ENCODE measurements at regions not wholly inside any gene's neighbourhood (a gene's known extent, or its start where the extent isn't known, plus 50 kb on each side); places are given as distances from the start of the nearest gene placed in this dataset.
"Not testable (repeated sequence)": the region's sequence is repeated elsewhere in the genome, so short reads cannot be mapped to it uniquely, and the experiment has no call there.

GRCh38 chr5:96114736-96115135 is 153.1 kb upstream of the ELL2 start:
- H3K4me3 ChIP-seq (ENCODE audit: low read depth, low read length): no peak overlapping the region
- TF ChIP-seq CTCF (IDR thresholded peaks at IDR 0.05; ENCODE audit: insufficient read depth, low read depth, low read length, missing control alignments): no peak
- no peak for DNase-seq (ENCODE audit: low read depth)

- DNase-seq (ENCODE audit: low read depth): no peak
- no peak for TF ChIP-seq CTCF (IDR thresholded peaks at IDR 0.05; ENCODE audit: insufficient read depth, low read depth, low read length, missing control alignments)
- no peak overlapping the region for H3K4me3 ChIP-seq (ENCODE audit: low read depth, low read length)
Measured at GRCh38 chr5:96113170-96113939, 151.7 kb upstream of the ELL2 start.

- no peak overlapping the region for H3K4me3 ChIP-seq (ENCODE audit: low read depth, low read length)
- DNase-seq (ENCODE audit: low read depth): no peak
- no peak for TF ChIP-seq CTCF (IDR thresholded peaks at IDR 0.05; ENCODE audit: insufficient read depth, low read depth, low read length, missing control alignments)
Measured at GRCh38 chr5:96112703-96113102, 151.1 kb upstream of the ELL2 start.

- no peak for DNase-seq (ENCODE audit: low read depth)
- H3K4me3 ChIP-seq (ENCODE audit: low read depth, low read length): no peak overlapping the region
- no peak for TF ChIP-seq CTCF (IDR thresholded peaks at IDR 0.05; ENCODE audit: insufficient read depth, low read depth, low read length, missing control alignments)
Measured at GRCh38 chr5:96112123-96112670, 150.5 kb upstream of the ELL2 start.

- no peak overlapping the region for H3K4me3 ChIP-seq (ENCODE audit: low read depth, low read length)
- TF ChIP-seq CTCF (IDR thresholded peaks at IDR 0.05; ENCODE audit: insufficient read depth, low read depth, low read length, missing control alignments): no peak
- no peak for DNase-seq (ENCODE audit: low read depth)
Measured at GRCh38 chr5:96111080-96111756, 149.6 kb upstream of the ELL2 start.

GRCh38 chr5:96110300-96110699 is 148.6 kb upstream of the ELL2 start:
- DNase-seq (ENCODE audit: low read depth): no peak
- H3K4me3 ChIP-seq (ENCODE audit: low read depth, low read length): no peak overlapping the region
- TF ChIP-seq CTCF (IDR thresholded peaks at IDR 0.05; ENCODE audit: insufficient read depth, low read depth, low read length, missing control alignments): no peak

GRCh38 chr5:96108629-96109028 is 147.0 kb upstream of the ELL2 start:
- not testable (repeated sequence) for H3K4me3 ChIP-seq (ENCODE audit: low read depth, low read length); DNase-seq (ENCODE audit: low read depth)

- H3K4me3 ChIP-seq (ENCODE audit: low read depth, low read length): not testable (repeated sequence)
Measured at GRCh38 chr5:96103829-96104228, 142.2 kb upstream of the ELL2 start.

More at GRCh38 chr5:96103829-96104228, 142.2 kb upstream of the ELL2 start:
- DNase-seq (ENCODE audit: low read depth): not testable (repeated sequence)
